ENCODE measurements at regions not wholly inside any gene's neighbourhood (a gene's known extent, or its start where the extent isn't known, plus 50 kb on each side); places are given as distances from the start of the nearest gene placed in this dataset.

DNA sequence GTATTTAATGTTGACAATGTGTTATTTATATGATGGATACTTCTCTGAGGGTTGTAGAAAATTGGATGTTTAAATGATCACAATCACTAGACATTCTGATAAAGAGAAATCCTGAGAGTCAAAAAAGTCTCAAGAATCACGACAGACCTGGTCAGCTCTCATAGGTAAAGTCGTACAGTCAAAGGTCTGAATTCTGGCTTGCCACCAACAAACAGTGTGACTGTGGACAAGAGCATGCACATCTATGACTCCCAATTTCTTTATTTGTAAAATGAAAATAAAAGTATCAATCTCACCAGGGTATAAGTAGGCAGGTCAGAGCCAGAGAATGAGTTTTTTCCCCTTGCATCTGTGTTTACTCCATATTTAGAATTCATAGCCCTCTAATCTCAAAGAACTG is 556.7 kb downstream of the FAM181B start:
- TF ChIP-seq, protein P1, sequence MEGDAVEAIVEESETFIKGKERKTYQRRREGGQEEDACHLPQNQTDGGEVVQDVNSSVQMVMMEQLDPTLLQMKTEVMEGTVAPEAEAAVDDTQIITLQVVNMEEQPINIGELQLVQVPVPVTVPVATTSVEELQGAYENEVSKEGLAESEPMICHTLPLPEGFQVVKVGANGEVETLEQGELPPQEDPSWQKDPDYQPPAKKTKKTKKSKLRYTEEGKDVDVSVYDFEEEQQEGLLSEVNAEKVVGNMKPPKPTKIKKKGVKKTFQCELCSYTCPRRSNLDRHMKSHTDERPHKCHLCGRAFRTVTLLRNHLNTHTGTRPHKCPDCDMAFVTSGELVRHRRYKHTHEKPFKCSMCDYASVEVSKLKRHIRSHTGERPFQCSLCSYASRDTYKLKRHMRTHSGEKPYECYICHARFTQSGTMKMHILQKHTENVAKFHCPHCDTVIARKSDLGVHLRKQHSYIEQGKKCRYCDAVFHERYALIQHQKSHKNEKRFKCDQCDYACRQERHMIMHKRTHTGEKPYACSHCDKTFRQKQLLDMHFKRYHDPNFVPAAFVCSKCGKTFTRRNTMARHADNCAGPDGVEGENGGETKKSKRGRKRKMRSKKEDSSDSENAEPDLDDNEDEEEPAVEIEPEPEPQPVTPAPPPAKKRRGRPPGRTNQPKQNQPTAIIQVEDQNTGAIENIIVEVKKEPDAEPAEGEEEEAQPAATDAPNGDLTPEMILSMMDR (IDR thresholded peaks at IDR 0.05; ENCODE audit: low read depth, low read length), result no peak
- no peaks in the 10 kb centered on the region for H3K36me3 ChIP-seq
- no peaks in the 10 kb centered on the region for H3K4me1 ChIP-seq (ENCODE audit: low read depth)
- no peak overlapping the region for H3K4me3 ChIP-seq
- DNase-seq (ENCODE audit: low read depth in 1 of 2, low spot score in 1 of 2), result no peak
- no peak overlapping the region for H3K27ac ChIP-seq
- H3K27me3 ChIP-seq, result no peaks in the 10 kb centered on the region
- no peaks in the 10 kb centered on the region for H3K9me3 ChIP-seq (ENCODE audit: low read depth)

DNA sequence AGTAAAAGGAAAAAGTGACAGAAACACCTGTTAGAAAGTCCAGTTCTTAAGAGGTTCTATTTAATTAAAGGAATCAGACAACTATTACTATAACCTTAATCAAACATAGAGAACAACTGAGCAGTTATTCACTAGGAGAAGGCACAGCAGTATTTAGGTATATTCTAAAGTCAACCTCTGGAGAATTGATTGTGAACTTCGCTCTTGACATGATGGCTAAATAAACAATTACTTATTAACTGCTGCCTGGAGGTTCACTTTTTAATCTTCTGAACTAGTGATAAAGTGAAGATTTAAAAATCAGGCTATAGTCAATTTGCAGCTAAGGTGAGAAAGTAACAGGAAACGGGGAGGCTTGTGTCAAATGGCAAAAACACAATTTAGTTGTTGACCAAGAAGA is 557.3 kb downstream of the FAM181B start:
- Histone ChIP-seq H3K4me3 (no peak overlapping the region), H3K27me3 (no peaks in the 10 kb centered on the region), H3K4me1 (ENCODE audit: low read depth) (no peaks in the 10 kb centered on the region), H3K27ac (no peak overlapping the region), H3K9me3 (ENCODE audit: low read depth) (no peaks in the 10 kb centered on the region), H3K36me3 (no peaks in the 10 kb centered on the region)
- TF ChIP-seq, protein P1 (IDR thresholded peaks at IDR 0.05; ENCODE audit: low read depth, low read length), result no peak
- no peak for DNase-seq (ENCODE audit: low read depth in 1 of 2, low spot score in 1 of 2)

DNA sequence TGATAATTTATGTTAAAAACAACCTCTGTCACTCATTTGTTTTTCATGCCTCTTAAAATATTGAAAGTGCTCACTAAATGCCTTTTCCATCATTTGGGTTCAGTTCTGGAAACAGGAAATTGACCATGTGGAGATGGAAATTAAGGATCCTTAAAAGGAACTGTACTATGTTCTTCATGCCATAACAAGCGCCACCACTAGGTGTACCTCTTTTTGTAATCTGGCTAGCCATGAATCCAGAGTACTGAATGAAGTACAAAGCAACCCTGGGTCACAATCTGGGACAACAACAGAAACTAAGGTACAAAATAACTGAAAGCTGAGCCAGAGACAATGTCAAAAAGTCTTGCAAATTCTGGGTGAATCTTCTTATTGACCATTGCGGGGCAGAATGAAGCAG is 559.1 kb downstream of the FAM181B start:
- no peak for DNase-seq (ENCODE audit: low read depth in 1 of 2, low spot score in 1 of 2)

DNA sequence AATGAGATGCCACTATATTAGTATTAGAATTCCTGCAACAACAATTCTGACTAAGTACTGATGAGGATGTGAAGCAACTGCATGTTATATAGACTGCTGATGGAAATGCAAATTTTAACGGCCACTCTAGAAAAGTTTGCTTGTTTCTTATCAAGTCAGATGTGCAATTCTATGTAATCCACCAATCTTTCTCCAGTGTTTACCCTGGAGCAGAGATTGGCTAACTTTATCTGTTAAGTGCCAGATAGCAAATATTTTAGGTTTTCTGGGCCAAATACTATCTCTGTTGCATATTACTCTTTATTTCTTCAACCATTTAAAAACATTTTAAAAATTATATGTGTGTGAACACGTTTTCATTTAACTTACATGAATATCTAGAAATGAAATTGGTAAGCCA is 586.9 kb downstream of the FAM181B start:
- Histone ChIP-seq H3K27me3 (no peaks in the 10 kb centered on the region), H3K4me3 (no peak overlapping the region), H3K4me1 (ENCODE audit: low read depth) (no peaks in the 10 kb centered on the region), H3K9me3 (ENCODE audit: low read depth) (no peaks in the 10 kb centered on the region), H3K27ac (no peak overlapping the region), H3K36me3 (no peaks in the 10 kb centered on the region)
- TF ChIP-seq, protein P1 (IDR thresholded peaks at IDR 0.05; ENCODE audit: low read depth, low read length), result no peak
- DNase-seq (ENCODE audit: low read depth in 1 of 2, low spot score in 1 of 2), result no peak

More for the DNA sequence above, 559.1 kb downstream of the FAM181B start:
- TF ChIP-seq, protein P1 (IDR thresholded peaks at IDR 0.05; ENCODE audit: low read depth, low read length), result no peak
- H3K4me1 ChIP-seq (ENCODE audit: low read depth), result no peaks in the 10 kb centered on the region
- no peaks in the 10 kb centered on the region for H3K9me3 ChIP-seq (ENCODE audit: low read depth)
- H3K27me3 ChIP-seq, result no peaks in the 10 kb centered on the region
- no peak overlapping the region for H3K4me3 ChIP-seq
- no peak overlapping the region for H3K27ac ChIP-seq
- no peaks in the 10 kb centered on the region for H3K36me3 ChIP-seq

DNA sequence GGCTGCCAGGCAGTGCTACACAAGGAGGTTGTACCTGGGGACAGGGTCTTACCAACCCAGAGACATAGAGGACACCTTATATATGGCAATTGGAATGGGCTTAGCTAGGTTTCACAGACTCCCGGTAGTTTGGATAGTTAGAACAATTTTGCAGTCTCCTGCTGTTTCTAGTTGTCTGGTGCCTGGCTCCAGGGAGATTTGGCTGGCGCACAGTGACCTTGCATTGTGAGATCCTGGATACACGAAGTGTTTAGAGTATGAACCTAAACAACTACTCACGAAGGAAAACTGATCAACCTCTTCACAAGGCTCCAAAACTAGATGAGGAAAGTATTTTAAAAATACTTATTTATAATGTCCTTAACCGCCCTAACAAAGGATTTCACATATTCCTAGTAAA is 614.7 kb downstream of the FAM181B start:
- TF ChIP-seq, protein P1 (IDR thresholded peaks at IDR 0.05; ENCODE audit: low read depth, low read length), result no peak

DNA sequence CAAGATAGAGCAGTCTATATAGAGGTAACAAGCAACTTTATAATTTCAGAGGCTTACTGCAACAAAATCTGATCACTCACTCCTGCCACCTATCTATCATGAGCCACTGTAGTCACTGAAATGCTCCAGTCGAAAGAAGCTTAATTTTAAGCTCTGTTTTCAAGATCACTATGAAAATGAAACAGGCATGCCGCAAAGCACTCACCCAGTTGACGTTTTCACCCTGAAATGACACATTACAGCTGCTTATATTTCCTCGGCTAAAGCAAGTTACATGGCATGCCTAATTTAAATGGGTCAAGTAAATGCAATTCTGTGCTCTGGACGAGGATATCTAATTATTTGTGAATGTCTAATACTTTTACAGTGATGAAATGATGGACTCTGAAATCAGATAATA is 616.3 kb downstream of the FAM181B start:
- Histone ChIP-seq H3K9me3 (ENCODE audit: low read depth) (no peaks in the 10 kb centered on the region), H3K4me1 (ENCODE audit: low read depth) (peaks cover 5% of the 10 kb centered on the region), H3K36me3 (no peaks in the 10 kb centered on the region), H3K4me3 (no peak overlapping the region), H3K27ac (no peak overlapping the region), H3K27me3 (no peaks in the 10 kb centered on the region)
- TF ChIP-seq, protein P1 (IDR thresholded peaks at IDR 0.05; ENCODE audit: low read depth, low read length), result no peak
- DNase-seq (ENCODE audit: low read depth in 1 of 2, low spot score in 1 of 2), result no peak

More for the DNA sequence above, 614.7 kb downstream of the FAM181B start:
- Histone ChIP-seq H3K9me3 (ENCODE audit: low read depth) (no peaks in the 10 kb centered on the region), H3K27ac (no peak overlapping the region), H3K4me3 (no peak overlapping the region), H3K36me3 (no peaks in the 10 kb centered on the region), H3K4me1 (ENCODE audit: low read depth) (peaks cover 5% of the 10 kb centered on the region), H3K27me3 (no peaks in the 10 kb centered on the region)
- DNase-seq (ENCODE audit: low read depth in 1 of 2, low spot score in 1 of 2), result no peak
